HEK293T (cell line): ENCODE measurements at regions not wholly inside any gene's neighbourhood (a gene's known extent, or its start where the extent isn't known, plus 50 kb on each side); places are given as distances from the start of the nearest gene placed in this dataset.
"Not testable (repeated sequence)": the region's sequence is repeated elsewhere in the genome, so short reads cannot be mapped to it uniquely, and the experiment has no call there.

Source experiments
- CTCF ChIA-PET: fragments of 350-600 bp; formaldehyde crosslinking; extraction: SDS; loops from one replicate; lab custom pipeline; 2021; ENCODE audit warnings: antibody characterized with exemption, inconsistent platforms; lab: Yijun Ruan, JAX
- POLR2A ChIA-PET: fragments of 350-600 bp; formaldehyde crosslinking; extraction: SDS; loops from one replicate; lab custom pipeline; 2020; ENCODE audit warnings: antibody characterized with exemption, inconsistent platforms; lab: Yijun Ruan, JAX
- DNase-seq: peaks from one replicate; pipeline ENCODE4 v3.0.0; 2012; ENCODE audit warnings: mixed read lengths; ENCODE audit errors: extremely low spot score
- ARNT ChIP-seq: fragments of 450-650 bp; IDR thresholded peaks from 2 replicates; pipeline ENCODE4 v1.6.1; 2017; ENCODE audit warnings: mild to moderate bottlenecking
- BHLHE40 ChIP-seq: fragments of 450-650 bp; IDR thresholded peaks from 2 replicates; pipeline ENCODE4 v1.6.1; 2016; ENCODE audit warnings: mild to moderate bottlenecking, moderate library complexity, borderline replicate concordance
- CTBP1 ChIP-seq: fragments of 450-650 bp; IDR thresholded peaks from 2 replicates; pipeline ENCODE4 v1.6.1; 2016; ENCODE audit warnings: borderline replicate concordance
- ELF4 ChIP-seq: fragments of 450-650 bp; IDR thresholded peaks from 2 replicates; pipeline ENCODE4 v1.6.1; 2017; ENCODE audit warnings: antibody characterized with exemption
- FOXA1 ChIP-seq: fragments of 450-650 bp; IDR thresholded peaks from 2 replicates; pipeline ENCODE4 v1.6.1; 2016; ENCODE audit warnings: mild to moderate bottlenecking
- FOXK2 ChIP-seq: fragments of 450-650 bp; IDR thresholded peaks from 2 replicates; pipeline ENCODE4 v1.6.1; 2016; ENCODE audit warnings: mild to moderate bottlenecking
- FOXM1 ChIP-seq: fragments of 450-650 bp; IDR thresholded peaks from 2 replicates; pipeline ENCODE4 v1.6.1; 2017; ENCODE audit warnings: mild to moderate bottlenecking, borderline replicate concordance
- HDGF ChIP-seq: fragments of 450-650 bp; IDR thresholded peaks from 2 replicates; pipeline ENCODE4 v1.6.1; 2017; ENCODE audit warnings: antibody characterized with exemption, borderline replicate concordance
- L3MBTL2 ChIP-seq: fragments of 450-650 bp; conservative IDR thresholded peaks from 2 replicates; pipeline ENCODE4 v1.6.1; 2016; ENCODE audit warnings: mild to moderate bottlenecking
- LEF1 ChIP-seq: fragments of 450-650 bp; IDR thresholded peaks from 2 replicates; pipeline ENCODE4 v1.6.1; 2017; ENCODE audit warnings: mild to moderate bottlenecking, borderline replicate concordance
- NFRKB ChIP-seq: fragments of 450-650 bp; IDR thresholded peaks from 2 replicates; pipeline ENCODE4 v1.6.1; 2016; ENCODE audit warnings: mild to moderate bottlenecking, moderate library complexity
- SP1 ChIP-seq: fragments of 450-650 bp; IDR thresholded peaks from 2 replicates; pipeline ENCODE4 v1.6.1; 2017
- SUZ12 ChIP-seq: fragments of 450-650 bp; IDR thresholded peaks from 2 replicates; pipeline ENCODE4 v1.6.1; 2016; ENCODE audit warnings: mild to moderate bottlenecking
- TARDBP ChIP-seq: fragments of 450-650 bp; IDR thresholded peaks from 2 replicates; pipeline ENCODE4 v1.6.1; 2016
- ZNF384 ChIP-seq: fragments of 450-650 bp; IDR thresholded peaks from 2 replicates; pipeline ENCODE4 v1.6.1; 2016
- TF ChIP-seq, protein P1 (sequence below): fragments of 450-650 bp; IDR thresholded peaks from 2 replicates; pipeline ENCODE4 v1.6.1; 2016

DNA sequence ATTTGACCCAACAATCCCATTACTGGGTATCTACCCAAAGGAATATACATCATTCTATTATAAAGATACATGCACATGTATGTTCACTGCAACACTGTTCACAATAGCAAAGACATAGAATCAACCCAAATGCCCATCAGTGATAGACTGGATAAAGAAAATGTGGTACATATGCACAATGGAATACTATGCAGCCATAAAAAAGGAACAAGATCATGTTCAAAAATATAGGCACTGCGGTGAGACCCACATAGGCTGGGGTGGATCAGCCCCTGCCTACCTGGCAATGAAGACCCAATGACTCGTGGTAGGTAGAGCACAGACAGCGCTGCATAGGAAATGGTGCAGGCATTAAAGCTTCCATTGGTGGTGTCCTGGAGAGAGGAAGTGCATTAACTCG is 88.6 kb upstream of the NFIL3 start:
- POLR2A ChIA-PET, CTCF ChIA-PET, DNase-seq: not testable (repeated sequence)

GRCh38 chr9:91503673-91504081 is 80.0 kb upstream of the NFIL3 start:
- TF ChIP-seq FOXK2 = no peak
- POLR2A ChIA-PET = no interaction called here
- no peak for DNase-seq
- CTCF ChIA-PET = no interaction called here

GRCh38 chr9:91502913-91503672 is 79.5 kb upstream of the NFIL3 start:
- TF ChIP-seq FOXM1 (no peak), HDGF (no peak), L3MBTL2 (no peak), LEF1 (no peak), SUZ12 (no peak)
- ChIA-PET CTCF (no interaction called here), POLR2A (no interaction called here)
- no peak for DNase-seq

DNA sequence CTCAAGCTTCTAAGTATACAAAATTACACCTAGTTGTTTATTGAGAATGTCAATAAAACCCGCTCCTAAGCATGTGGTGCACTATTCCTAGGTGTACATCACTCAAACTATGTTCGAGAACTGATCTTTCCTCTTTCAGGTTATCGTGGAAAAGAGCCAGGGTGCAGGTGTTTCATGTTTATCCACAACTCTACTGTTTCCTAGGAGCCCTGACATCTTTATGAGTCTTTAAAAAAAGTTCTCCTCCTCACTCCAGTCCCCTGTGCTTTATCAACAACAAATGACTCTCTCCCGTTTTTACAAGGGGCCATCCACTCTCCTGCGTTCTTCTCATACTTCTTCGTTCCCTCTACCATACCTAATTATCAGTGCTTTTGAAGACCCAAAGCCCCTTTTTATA is 78.8 kb upstream of the NFIL3 start:
- no peak for DNase-seq
- CTCF ChIA-PET = interaction anchor here (0.6 kb wide), 1 partner anchor 225 kb away, joined by 4 read pairs; no protein-coding TSS in a partner anchor
- POLR2A ChIA-PET = no interaction called here
- no peak for TF ChIP-seq SUZ12
- no peak for TF ChIP-seq FOXM1
- no peak for TF ChIP-seq TARDBP
- no peak for TF ChIP-seq LEF1
- no peak for TF ChIP-seq L3MBTL2
- no peak for TF ChIP-seq BHLHE40
- TF ChIP-seq ELF4 = no peak
- no peak for TF ChIP-seq NFRKB
- TF ChIP-seq, protein P1, sequence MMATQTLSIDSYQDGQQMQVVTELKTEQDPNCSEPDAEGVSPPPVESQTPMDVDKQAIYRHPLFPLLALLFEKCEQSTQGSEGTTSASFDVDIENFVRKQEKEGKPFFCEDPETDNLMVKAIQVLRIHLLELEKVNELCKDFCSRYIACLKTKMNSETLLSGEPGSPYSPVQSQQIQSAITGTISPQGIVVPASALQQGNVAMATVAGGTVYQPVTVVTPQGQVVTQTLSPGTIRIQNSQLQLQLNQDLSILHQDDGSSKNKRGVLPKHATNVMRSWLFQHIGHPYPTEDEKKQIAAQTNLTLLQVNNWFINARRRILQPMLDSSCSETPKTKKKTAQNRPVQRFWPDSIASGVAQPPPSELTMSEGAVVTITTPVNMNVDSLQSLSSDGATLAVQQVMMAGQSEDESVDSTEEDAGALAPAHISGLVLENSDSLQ = no peak
- TF ChIP-seq CTBP1 = no peak
- no peak for TF ChIP-seq HDGF
- TF ChIP-seq ARNT = no peak
- no peak for TF ChIP-seq SP1
- TF ChIP-seq FOXA1 = no peak
- no peak for TF ChIP-seq FOXK2
- no peak for TF ChIP-seq ZNF384

DNA sequence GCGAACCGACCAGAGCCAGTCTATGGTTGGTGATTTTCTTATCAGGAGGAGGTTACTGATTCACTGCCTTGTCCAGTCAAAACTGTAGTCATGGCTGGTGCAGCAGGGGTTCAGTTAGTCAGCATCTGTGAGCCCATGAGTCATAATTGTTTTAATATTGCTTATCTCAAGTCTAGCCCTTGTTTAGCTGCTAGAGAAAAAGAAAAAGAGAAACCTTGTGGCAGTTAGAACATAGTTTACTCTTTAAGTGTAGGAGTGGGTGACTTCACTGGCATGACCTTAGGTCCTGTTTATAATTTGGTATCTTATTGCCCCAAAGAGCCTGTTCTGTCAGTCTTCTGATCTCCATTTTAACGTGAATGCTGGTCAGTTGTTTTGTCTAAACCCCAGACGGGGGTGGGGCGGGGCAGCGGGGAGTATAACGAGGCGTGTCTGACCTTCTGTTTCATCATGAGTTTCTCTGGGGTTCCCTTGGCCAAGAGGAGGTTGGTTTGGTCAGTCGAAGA is 76.9 kb upstream of the NFIL3 start:
- ChIA-PET CTCF (no interaction called here), POLR2A (no interaction called here)
- no peak for DNase-seq
- TF ChIP-seq SUZ12 = no peak
- TF ChIP-seq ZNF384 = no peak
- TF ChIP-seq FOXM1 = no peak
- no peak for TF ChIP-seq CTBP1
- no peak for TF ChIP-seq LEF1

DNA sequence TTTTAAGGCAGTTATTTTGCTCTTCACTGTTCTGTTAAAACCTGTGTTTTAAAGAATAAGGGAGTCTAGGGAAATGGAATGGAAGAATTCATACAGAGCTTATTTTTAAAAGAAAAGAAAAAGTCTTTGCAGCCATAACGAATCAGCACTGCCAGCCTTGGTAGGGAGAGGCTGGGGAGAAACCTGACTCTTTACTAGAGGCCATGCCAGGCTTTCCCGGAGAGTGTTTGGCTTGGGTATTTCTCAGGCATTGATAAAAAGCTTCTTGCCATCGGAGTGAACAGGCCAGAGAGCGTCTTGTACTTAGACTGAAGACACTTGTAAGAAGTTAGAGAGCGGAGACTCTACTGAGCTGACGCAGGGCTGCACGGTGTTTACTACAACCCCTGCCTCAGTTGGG is 72.7 kb upstream of the NFIL3 start:
- TF ChIP-seq BHLHE40 (no peak), FOXK2 (no peak), SUZ12 (no peak), ZNF384 (no peak), FOXA1 (no peak), NFRKB (no peak), HDGF (no peak), L3MBTL2 (no peak)
- TF ChIP-seq, protein P1 = no peak
- DNase-seq = no peak
- ChIA-PET POLR2A (no interaction called here), CTCF (no interaction called here)

- ChIA-PET POLR2A (interaction anchor here (0.6 kb wide), 1 partner anchor 67 kb away, joined by 3 read pairs; no protein-coding TSS in a partner anchor), CTCF (no interaction called here)
- TF ChIP-seq HDGF (no peak), LEF1 (no peak), ELF4 (no peak), NFRKB (no peak), ZNF384 (no peak), CTBP1 (no peak), SP1 (no peak), L3MBTL2 (no peak), BHLHE40 (no peak), TARDBP (no peak), FOXA1 (no peak), FOXM1 (no peak), FOXK2 (no peak), ARNT (no peak)
- DNase-seq = no peak
Observed at GRCh38 chr9:91495450-91495849, 71.8 kb upstream of the NFIL3 start.
